Peyer's patch (tissue), 4 donors: ENCODE measurements at regions not wholly inside any gene's neighbourhood (a gene's known extent, or its start where the extent isn't known, plus 50 kb on each side); places are given as distances from the start of the nearest gene placed in this dataset.

Source experiments
- CTCF ChIP-seq, 6 experiments: fragments of 450-650 bp in 4 of 6; fragments of 200-600 bp in 2 of 6; sonication (generic) in 1 of 6; IDR thresholded peaks; one replicate each; pipeline ENCODE4 v1.5.1; 2017 to 2019; ENCODE audit warnings: antibody characterized with exemption in 6 of 6, mild to moderate bottlenecking in 3 of 6, moderate library complexity in 1 of 6
- POLR2A ChIP-seq, 2 donors: fragments of 450-650 bp; IDR thresholded peaks; one replicate each; pipeline ENCODE4 v1.5.1; 2017; ENCODE audit warnings: antibody characterized with exemption in 2 of 2, mild to moderate bottlenecking in 2 of 2, moderate library complexity in 2 of 2

GRCh38 chr19:28305513-28305912 is 907.4 kb downstream of the UQCRFS1 start:
- no peak for TF ChIP-seq POLR2A (IDR thresholded peaks at IDR 0.05)
- no peak for TF ChIP-seq CTCF (IDR thresholded peaks at IDR 0.05)
